Lung microvascular endothelial cell (primary cell): ENCODE measurements at regions not wholly inside any gene's neighbourhood (a gene's known extent, or its start where the extent isn't known, plus 50 kb on each side); places are given as distances from the start of the nearest gene placed in this dataset.
A peak's percentile ranks its signal among the peaks of the same experiment; 100 is the strongest.

Experiments used
- DNase-seq, 2 donors: peaks; one replicate each; pipeline versions ENCODE4 v3.0.0 to v3.0.0-alpha.2; 2010; ENCODE audit warnings: low read depth in 2 of 2

DNA sequence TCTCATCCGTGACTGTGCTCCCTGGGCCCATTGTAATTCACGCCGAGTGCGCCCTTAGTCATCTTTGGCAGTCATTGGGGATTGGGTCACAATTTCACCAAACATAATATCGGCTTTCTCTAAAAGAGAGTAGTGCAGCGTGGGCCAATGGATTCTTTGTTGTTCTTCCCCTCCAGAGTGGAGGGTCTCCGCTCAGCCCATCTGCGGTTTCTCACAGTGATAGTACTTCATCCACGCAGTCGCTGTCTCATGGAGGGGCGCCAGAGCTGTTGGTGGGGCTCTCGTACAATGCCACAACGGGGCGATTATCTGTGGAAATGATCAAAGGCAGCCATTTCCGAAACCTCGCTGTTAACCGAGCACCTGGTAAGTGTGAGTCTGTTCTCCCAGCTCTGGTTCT, 321.8 kb downstream of the SNAPC1 start:
- DNase-seq = no peak

DNA sequence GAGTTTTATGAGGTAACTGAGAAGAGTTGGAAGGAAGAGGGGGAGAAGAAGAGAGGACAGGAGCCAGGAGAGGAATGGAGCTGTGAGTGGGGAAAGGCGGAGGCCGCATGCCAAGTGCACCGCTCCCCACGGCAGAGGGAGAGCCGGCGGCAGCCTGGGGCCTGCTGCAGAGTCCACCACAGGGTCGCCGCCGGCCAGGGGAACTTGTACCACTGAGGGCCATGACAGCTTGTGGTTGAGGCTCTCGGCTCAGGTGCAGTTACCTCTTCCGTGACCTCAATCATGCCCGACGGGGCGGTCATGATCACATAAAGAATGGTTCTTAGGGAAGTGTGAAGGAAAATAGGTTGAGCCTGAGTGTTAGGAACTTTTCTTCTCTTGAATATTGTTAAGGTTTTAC, 325.0 kb downstream of the SNAPC1 start:
- DNase-seq = no peak

DNA sequence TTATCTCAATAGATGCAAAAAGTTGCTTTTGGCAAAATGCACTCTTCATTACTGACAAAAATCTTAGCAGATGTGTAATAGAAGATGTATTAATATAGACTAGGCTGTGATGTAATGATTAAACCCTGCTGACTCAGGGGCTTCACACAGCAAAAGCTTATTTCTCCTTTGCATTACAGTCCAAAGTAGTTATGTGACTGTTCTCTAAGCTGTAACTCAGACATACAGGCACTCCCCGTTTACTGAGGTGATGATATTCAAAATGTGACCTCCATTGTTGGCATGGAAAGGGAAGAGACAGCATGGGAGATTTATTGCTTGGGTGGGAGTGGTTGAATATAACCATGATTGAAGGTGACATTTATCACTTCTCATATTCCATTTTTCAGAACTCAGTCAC, 331.5 kb downstream of the SNAPC1 start:
- no peak for DNase-seq

DNA sequence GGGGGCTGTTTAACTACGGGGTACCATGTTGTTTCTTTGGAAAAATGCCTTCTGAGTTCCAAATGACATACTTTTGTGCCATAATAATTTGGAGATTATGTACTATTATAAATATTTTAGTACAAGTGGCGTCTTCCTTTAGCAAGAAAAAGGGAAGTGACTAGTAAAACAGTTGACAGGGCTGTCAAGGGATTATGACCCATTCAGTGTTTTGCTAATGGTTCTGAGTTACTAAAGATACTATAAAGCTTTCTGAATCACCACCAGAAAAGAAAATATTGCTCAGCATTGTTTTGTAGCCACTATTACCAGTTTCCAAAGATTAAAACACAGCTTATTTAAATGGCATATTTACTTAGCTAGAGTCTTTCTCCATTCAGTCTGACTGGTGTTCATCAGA, 334.9 kb downstream of the SNAPC1 start:
- DNase-seq = no peak

DNA sequence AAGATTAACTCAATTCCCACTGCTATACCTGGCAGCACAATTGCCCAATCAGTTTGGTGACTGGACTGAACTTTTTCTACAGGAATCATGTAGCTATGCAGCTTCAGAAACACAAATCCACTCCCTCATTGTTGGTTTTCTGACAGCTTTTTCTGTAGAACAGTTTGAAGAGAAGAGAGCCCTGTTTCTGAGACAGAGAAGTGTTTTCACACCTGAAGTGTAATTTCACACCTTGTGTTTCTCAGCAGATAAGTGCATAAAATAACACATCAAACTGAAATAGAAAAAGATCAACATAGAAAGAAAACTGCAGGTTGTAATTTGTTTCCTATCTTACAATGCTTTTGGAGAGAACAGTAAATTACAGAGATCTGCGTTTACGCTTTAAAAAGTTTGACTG, 335.6 kb downstream of the SNAPC1 start:
- no peak for DNase-seq

DNA sequence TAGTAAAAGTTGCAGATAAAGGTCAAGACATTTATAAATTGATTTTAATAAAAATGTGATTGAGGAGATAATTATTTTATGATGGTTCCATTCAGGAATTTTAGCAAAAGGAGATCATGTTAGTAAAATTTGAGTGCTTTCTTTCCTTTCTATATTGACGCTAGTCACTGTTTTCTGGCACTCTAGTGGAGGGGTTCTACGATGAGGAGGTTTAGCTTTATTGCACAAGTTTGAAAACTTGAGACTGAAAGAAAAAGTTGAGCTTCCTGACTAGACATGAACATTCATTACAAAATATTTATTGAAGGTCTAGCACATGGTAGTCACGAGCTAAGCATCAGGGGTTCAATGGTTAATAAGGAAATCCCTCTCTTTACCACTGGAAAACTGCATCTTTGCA, 336.1 kb downstream of the SNAPC1 start:
- DNase-seq = no peak

DNA sequence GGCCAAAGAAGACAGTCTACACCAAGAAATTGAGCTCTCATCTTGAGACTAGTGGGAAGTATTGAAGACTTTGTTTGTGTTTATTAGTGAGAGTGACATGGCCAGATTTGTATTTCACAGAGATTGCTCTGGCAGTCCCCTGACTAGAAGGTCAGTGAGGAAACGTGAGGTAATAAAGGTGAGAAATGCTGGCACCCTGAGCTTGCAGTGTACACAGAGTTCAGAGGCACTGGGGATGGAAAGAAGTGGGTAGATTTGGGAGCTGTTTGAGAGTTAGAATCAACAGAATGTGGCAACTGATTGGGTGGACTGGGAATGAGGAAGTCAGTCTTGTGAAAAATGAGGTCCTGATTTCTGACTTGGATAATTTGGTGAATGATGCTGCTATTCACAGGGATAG, 336.9 kb downstream of the SNAPC1 start:
- DNase-seq = no peak

DNA sequence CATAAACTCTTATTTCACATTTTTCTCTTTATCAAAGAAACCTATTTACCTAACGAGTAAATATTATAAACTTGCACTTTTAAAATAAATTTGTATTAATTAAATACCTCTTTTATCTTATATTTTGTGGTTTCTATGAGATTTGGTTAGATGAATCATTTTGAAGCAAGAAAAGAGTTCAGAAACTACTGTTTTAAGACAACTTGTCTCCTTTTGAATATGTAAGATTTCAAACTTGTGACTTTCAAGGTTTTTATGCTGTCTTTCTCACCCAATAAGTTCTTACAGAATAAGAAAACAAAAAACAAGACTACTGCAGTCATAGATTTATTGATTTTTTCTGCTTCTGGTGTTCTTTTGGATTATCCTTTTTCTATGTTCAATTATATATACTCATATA, 339.0 kb downstream of the SNAPC1 start:
- no peak for DNase-seq

DNA sequence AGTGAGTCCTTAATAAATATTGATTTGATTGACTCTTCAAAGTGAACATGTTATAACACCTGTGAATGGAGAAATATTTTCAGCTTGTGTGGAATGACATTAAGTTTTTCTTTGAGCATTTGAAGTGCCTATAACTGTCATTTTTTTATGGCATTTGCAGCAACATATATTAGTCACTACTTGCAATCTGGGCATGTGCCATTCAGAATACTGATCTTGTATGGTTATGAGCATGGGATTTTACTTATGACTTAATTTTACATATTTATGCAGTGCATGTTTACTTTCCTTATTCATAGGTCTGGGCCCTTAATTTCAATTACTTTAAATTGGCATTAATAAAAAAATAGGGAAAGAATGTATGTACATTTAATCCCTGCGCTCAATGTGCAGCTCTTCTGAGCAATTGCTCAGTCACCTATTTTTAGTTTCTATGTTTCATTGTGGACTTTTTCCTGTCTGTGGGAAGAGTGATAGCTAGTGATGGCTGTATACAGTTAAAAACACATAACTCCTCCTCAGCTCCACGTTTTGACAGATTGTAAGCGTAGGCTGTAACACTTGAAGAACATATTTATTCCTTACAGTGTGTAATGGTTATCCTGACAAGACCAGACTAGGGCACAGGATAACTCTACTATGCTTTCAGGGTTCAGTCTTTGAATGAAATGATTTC, 339.6 kb downstream of the SNAPC1 start:
- no peak for DNase-seq

DNA sequence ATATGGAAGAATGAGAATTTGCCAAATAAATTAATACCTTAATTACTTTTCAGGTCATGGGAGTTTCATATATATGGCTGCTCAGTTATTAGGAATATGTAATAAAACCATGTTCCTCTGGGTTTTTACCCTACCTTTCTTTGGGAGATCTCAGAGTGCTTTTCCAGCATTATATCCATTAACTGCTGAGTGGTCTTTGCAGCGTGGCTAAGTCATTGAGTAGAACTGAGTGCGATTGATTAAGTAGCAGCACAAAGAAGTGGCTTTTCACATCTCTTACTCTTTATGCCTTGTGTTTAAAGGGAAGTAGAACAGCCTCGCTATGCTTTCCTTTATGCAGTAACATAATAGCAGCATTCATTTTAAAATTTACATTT, 340.1 kb downstream of the SNAPC1 start:
- DNase-seq = no peak

DNA sequence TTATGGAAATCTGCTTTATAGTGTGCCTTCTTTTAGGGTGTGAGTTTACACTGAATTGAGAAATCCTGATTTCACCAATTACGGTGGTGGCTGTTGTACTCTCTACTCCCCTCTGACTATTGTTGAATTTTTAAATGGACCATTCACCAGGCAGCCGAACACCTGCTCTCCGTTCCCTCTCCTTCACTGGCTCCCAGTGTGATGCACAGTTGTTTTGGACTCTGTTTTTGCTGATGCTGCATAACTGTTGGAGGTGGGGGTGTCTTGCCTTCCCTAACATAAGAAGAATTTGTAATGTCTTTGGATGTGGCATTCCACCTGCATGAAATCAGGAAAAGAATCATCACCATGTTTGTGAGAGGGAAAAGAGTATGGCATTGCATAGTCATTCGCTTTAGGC, 341.2 kb downstream of the SNAPC1 start:
- DNase-seq = no peak

DNA sequence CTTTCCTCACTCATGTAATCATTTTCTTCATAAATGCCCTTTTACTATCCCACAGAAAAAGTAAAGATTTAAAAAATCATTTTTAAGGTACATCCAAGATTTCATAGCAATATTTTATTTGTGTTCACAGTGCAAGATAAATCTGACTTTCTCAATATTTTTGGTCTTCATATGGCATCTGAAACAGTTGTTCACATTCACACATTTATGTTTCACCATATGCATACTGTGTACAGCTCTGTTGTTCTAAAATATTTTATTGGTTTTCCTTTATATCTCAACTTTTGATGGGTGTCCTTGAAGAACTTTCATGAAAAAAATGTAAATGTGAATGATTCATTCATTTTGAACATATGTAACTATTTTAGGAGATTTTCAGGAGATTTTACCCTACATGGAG, 348.7 kb downstream of the SNAPC1 start:
- DNase-seq = no peak

DNA sequence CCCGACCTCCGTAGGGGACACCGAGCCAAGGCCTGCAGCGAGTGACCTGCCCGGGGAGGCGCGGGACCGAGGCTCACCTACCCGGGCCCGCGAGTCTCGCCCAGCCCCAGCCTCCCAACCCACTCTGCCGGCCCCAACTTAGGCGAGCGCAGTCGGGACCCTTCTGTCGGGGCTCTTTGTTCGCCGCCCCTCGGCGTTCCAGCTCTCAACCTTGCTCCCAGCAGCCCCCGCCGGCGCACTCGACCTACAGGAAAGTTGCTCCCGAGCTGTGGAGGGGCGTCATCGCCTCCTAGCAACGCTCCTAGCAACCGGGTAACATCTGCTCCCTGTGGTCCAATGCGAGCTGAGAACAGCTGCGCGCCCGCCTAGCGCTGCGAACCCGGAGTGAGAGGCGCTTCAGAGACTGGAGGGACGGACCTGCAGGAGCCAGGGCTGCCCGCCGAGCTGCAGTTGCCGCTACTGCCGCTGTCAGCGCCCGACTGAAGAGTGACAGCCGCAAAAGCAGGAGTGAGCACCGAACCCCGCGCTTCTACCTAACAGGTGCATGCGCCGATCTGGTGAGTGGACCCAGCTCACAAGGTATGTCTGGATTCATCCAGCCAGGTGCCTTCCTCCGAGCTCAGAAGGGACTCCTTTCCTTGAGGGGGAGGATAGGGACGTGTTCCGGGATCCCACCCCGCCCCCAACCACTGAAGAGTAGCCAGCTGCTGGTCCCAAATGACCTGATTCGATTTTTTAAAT, 355.0 kb downstream of the SNAPC1 start:
- peak; percentile 43 to 76 for DNase-seq

DNA sequence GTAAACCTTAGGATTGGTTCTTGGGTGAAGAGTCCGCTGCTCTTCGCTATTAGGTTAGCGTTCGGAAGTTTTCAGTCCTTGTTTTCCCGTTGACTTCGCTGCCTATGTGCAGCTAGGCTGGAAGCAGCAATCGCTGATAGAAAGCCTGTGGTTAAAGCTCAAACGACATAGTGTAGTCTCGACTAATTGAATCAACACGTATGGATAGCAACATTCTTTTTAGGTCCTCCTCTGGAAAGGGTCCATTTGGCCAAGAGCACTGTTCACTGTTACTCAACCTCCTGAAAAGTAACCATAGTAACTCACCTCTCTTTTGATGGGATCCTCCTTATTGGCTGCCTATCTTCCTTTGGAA, 355.5 kb downstream of the SNAPC1 start:
- DNase-seq = no peak

DNA sequence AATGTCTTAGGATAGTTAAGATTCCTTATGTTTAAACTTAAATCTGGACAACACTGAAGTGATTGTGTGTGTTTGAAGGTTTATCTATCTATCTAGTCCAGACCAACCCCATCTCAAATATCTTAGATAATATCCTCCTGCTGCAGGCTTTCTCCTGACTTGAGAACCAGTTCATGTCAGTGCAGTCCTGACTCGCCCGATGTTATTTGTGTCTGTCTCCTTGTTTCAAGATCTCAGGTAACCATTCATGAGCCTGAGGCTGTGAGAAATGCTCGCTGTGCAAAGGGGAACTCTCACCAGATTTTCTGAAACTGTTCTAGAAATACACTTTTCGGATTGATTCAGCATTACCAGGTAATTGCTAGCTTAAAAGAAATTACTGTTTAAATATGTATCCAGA, 356.2 kb downstream of the SNAPC1 start:
- DNase-seq = no peak

DNA sequence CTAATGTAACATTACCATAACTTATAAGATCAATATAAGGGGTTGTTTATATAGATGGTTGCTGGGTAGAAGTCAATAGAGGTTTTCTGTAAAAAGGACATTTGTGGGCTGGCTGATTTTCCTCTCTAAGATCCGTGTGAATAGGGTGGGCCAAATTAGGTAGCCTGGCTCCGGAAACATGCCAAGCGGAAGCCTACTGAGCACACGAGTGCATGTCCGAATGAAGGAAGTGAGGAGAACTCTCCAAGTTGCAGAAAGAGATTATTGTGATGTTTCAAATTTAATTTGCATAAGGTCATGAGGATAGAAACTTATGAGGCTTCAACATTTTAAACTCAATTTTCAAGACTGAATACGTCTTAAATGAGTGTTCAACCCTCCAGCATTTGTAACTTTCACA, 356.7 kb downstream of the SNAPC1 start:
- DNase-seq = no peak

DNA sequence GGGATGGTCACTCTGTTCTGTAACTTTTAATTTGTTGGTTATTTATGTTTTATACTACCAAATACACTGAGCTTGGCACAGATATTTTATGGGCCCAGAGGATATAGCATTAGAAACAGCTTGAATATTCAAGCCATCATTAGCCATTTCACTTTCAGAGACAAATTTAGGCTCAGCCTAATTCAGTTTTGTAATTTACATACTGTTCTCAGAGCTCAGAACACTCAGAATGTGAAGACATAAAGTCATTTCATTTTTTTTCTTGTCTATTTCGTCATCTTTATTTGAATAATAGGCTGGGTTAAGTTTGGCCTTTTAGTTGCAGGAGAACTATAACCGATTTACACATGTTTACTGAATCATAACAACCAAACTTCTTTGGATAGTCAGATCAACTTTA, 361.7 kb downstream of the SNAPC1 start:
- no peak for DNase-seq

DNA sequence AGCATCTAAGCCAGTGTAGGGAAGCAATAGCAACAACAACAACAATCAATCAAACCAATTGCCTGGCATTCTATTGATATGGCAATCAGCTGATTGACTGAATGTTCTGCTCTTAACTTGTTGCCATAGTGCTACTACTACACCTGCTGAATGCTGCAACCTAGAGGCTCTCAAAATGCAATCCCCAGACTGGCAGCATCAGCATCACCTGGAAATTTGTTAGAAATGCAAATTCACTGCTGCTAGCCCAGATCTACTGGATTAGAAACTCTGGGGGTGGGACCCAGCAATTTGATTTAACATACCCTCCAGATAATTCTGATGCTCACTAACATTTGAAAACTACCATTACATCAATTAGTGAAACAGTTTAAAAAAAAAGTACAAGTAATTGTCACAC, 363.6 kb downstream of the SNAPC1 start:
- DNase-seq = no peak

DNA sequence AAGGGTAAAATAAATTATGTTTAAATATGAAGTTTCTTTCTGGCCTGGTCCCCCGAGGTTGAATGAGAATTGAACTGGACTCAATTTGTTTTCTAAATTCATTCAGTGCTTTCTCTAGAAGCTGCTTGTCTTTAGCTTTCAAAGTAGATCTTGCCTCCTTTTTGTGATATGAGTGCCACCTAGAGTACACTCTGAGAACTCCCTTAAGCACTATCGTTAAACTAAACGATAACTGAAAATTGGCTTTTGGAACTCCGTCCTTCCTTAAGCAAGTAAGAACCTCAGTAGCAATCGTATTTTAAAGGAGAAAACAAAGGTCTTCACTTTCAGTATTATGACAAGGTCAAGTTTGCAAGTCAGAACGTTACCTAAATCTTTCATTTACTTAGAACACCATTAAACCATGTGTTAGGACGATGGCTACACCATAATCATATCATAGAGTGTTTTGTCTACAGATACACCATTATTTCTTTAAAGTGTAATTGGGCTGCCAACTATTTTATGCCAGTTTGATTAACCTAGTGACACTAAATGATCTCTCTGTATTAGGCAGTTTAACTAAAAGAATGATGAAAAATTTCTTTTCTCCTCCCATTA, 364.8 kb downstream of the SNAPC1 start:
- DNase-seq = peak; percentile 64 to 65

DNA sequence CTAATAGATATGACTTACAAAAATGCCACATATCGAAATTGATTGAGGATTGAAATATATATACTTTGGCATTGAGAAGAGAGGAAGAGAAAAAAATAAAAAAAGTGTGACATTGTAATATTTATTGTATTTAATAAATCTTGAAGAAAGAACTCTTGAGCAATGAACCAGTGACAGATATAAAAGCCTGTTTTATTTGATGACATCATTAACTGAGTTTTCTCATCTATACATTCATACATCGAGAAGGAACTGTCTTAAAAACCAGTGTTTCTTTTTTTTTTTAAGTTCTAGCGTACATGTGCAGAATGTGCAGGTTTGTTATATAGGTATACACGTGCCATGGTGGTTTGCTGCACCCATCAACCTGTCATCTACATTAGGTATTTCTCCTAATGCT, 368.2 kb downstream of the SNAPC1 start:
- DNase-seq = no peak

DNA sequence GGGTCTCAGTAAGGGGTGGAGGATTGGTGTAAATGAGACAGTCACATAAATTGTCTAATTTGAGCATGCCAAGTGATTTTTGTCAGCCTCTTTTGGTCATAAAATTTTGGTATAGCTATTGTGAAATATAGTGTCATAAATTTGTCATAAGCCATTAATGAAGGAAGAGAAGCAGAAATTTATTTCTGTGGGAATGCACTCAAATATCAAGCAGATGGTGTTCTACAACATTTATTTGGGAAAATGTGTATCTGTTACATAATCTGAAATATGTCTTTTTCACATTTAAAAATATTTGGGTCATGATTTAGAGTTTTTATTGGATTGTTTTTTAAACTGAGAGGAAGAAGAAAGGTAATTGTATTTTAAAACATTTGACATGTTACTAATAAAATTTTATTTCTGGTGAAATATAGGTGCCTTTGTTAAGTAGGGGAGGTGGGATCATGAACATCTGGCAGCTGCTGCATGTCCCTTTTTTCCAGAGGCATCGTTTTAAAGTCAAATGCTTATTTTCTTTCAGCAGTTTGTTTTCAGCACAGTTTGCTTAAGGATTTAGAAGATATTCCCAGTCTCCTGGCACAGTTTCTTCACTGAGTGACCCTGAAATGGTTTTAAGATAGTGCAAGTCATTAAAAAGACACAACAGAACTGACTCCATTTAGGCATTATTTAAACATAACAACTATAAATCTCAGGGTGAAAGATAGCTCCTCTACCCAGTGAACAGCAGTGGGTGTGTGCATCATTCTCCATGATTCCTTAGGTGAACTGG, 371.7 kb downstream of the SNAPC1 start:
- no peak for DNase-seq

DNA sequence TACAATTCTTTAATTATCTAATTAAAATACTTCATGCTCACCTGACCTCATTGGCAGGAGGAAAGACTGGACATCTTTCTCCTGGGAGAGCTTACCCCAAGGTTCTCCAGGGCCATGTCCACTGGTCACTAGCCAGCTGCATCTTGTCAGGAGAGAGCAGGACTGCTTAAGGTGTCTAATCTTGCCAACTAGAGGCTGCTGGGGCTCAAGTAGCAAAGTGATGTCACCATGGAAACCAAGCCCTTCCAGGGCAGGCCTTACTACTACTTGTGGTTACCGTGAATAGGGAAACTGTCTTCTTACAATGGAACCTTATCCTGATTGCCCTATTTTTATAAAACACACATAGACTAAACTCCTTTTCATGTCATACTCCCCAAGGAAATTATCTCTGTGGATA, 376.4 kb downstream of the SNAPC1 start:
- no peak for DNase-seq

DNA sequence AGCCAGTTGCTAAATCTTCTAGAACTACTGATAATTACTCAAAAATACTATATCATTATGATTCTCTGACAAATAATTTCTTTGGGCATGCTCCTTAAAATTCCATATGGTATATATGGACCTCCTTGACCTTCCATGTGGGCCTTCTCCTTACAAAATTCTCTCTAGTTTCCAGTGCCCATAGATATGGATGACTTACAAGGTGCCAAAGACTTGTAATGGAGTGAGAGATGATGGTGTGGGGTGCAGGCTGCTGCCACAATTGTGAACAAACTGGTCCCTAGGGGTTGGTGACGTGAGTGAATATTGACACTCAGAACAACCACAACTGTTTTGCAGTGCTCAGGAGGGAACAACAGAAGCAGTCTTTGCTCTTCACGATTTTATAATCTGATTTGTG, 378.9 kb downstream of the SNAPC1 start:
- DNase-seq = no peak
